ENCODE measurements at regions not wholly inside any gene's neighbourhood (a gene's known extent, or its start where the extent isn't known, plus 50 kb on each side); places are given as distances from the start of the nearest gene placed in this dataset.

- no peak overlapping the region for H3K4me3 ChIP-seq (ENCODE audit: low read depth, low read length)
- DNase-seq (ENCODE audit: extremely low spot score), result no peak
- no peaks in the 10 kb centered on the region for H3K4me1 ChIP-seq (ENCODE audit: insufficient read depth)
- no peaks in the 10 kb centered on the region for H3K36me3 ChIP-seq (ENCODE audit: insufficient read depth)
- WGBS, result 27% methylated on average over 3 of the region's 3 CpGs
- H3K27ac ChIP-seq (ENCODE audit: low read depth), result no peak overlapping the region
Observed at GRCh38 chr3:113051787-113052186, 61.0 kb downstream of the GTPBP8 start.

- no peaks in the 10 kb centered on the region for H3K4me1 ChIP-seq (ENCODE audit: insufficient read depth)
- no peak overlapping the region for H3K27ac ChIP-seq (ENCODE audit: low read depth)
- WGBS, result 91% methylated on average over 3 of the region's 3 CpGs
- H3K36me3 ChIP-seq (ENCODE audit: insufficient read depth), result no peaks in the 10 kb centered on the region
- no peak overlapping the region for H3K4me3 ChIP-seq (ENCODE audit: low read depth, low read length)
- no peak for DNase-seq (ENCODE audit: extremely low spot score)
Observed at GRCh38 chr3:113053169-113053568, 62.4 kb downstream of the GTPBP8 start.

- Histone ChIP-seq H3K4me3 (ENCODE audit: low read depth, low read length) (no peak overlapping the region), H3K36me3 (ENCODE audit: insufficient read depth) (no peaks in the 10 kb centered on the region), H3K4me1 (ENCODE audit: insufficient read depth) (no peaks in the 10 kb centered on the region), H3K27ac (ENCODE audit: low read depth) (no peak overlapping the region)
- DNase-seq (ENCODE audit: extremely low spot score), result no peak
- WGBS, result 0% methylated on average over 1 of the region's 1 CpG
Observed at GRCh38 chr3:113054552-113054951, 63.8 kb downstream of the GTPBP8 start.

GRCh38 chr3:113055201-113055600 lies 64.4 kb downstream of the GTPBP8 start:
- no peak overlapping the region for H3K4me3 ChIP-seq (ENCODE audit: low read depth, low read length)
- no peak overlapping the region for H3K27ac ChIP-seq (ENCODE audit: low read depth)
- no peaks in the 10 kb centered on the region for H3K4me1 ChIP-seq (ENCODE audit: insufficient read depth)
- DNase-seq (ENCODE audit: extremely low spot score), result no peak
- no peaks in the 10 kb centered on the region for H3K36me3 ChIP-seq (ENCODE audit: insufficient read depth)

- Histone ChIP-seq H3K4me1 (ENCODE audit: insufficient read depth) (no peaks in the 10 kb centered on the region), H3K4me3 (ENCODE audit: low read depth, low read length) (no peak overlapping the region), H3K27ac (ENCODE audit: low read depth) (no peak overlapping the region), H3K36me3 (ENCODE audit: insufficient read depth) (no peaks in the 10 kb centered on the region)
- DNase-seq (ENCODE audit: extremely low spot score), result no peak
- 84% methylated on average over 5 of the region's 5 CpGs for WGBS
Observed at GRCh38 chr3:113055961-113056360, 65.2 kb downstream of the GTPBP8 start.

GRCh38 chr3:113057117-113057516 lies 66.3 kb downstream of the GTPBP8 start:
- no peaks in the 10 kb centered on the region for H3K36me3 ChIP-seq (ENCODE audit: insufficient read depth)
- H3K4me3 ChIP-seq (ENCODE audit: low read depth, low read length), result no peak overlapping the region
- H3K4me1 ChIP-seq (ENCODE audit: insufficient read depth), result no peaks in the 10 kb centered on the region
- WGBS, result 63% methylated on average over 3 of the region's 3 CpGs
- no peak overlapping the region for H3K27ac ChIP-seq (ENCODE audit: low read depth)
- no peak for DNase-seq (ENCODE audit: extremely low spot score)

GRCh38 chr3:113058188-113058587 lies 67.4 kb downstream of the GTPBP8 start:
- Histone ChIP-seq H3K36me3 (ENCODE audit: insufficient read depth) (no peaks in the 10 kb centered on the region), H3K4me3 (ENCODE audit: low read depth, low read length) (no peak overlapping the region), H3K4me1 (ENCODE audit: insufficient read depth) (no peaks in the 10 kb centered on the region), H3K27ac (ENCODE audit: low read depth) (no peak overlapping the region)
- DNase-seq (ENCODE audit: extremely low spot score), result no peak
- WGBS, result 92% methylated on average over 3 of the region's 3 CpGs

GRCh38 chr3:113062705-113063104 lies 71.9 kb downstream of the GTPBP8 start:
- no peaks in the 10 kb centered on the region for H3K4me1 ChIP-seq (ENCODE audit: insufficient read depth)
- no peak overlapping the region for H3K27ac ChIP-seq (ENCODE audit: low read depth)
- no peak for DNase-seq (ENCODE audit: extremely low spot score)
- no peaks in the 10 kb centered on the region for H3K36me3 ChIP-seq (ENCODE audit: insufficient read depth)
- H3K4me3 ChIP-seq (ENCODE audit: low read depth, low read length), result no peak overlapping the region

GRCh38 chr3:113063126-113063894 lies 72.5 kb downstream of the GTPBP8 start:
- WGBS, result 79% methylated on average over 4 of the region's 4 CpGs
- Histone ChIP-seq H3K4me3 (ENCODE audit: low read depth, low read length) (no peak overlapping the region), H3K27ac (ENCODE audit: low read depth) (no peak overlapping the region), H3K4me1 (ENCODE audit: insufficient read depth) (no peaks in the 10 kb centered on the region), H3K36me3 (ENCODE audit: insufficient read depth) (no peaks in the 10 kb centered on the region)
- DNase-seq (ENCODE audit: extremely low spot score), result no peak

- Histone ChIP-seq H3K4me1 (ENCODE audit: insufficient read depth) (no peaks in the 10 kb centered on the region), H3K36me3 (ENCODE audit: insufficient read depth) (no peaks in the 10 kb centered on the region), H3K27ac (ENCODE audit: low read depth) (no peak overlapping the region), H3K4me3 (ENCODE audit: low read depth, low read length) (no peak overlapping the region)
- DNase-seq (ENCODE audit: extremely low spot score), result no peak
- WGBS, result 38% methylated on average over 1 of the region's 1 CpG
Observed at GRCh38 chr3:113064183-113064582, 73.4 kb downstream of the GTPBP8 start.

GRCh38 chr3:113065336-113065735 lies 74.6 kb downstream of the GTPBP8 start:
- DNase-seq (ENCODE audit: extremely low spot score), result no peak

GRCh38 chr3:113070072-113070640 lies 79.4 kb downstream of the GTPBP8 start:
- DNase-seq (ENCODE audit: extremely low spot score), result no peak
- Histone ChIP-seq H3K36me3 (ENCODE audit: insufficient read depth) (no peaks in the 10 kb centered on the region), H3K4me3 (ENCODE audit: low read depth, low read length) (no peak overlapping the region), H3K4me1 (ENCODE audit: insufficient read depth) (no peaks in the 10 kb centered on the region), H3K27ac (ENCODE audit: low read depth) (no peak overlapping the region)
- WGBS, result 25% methylated on average over 1 of the region's 1 CpG

More at GRCh38 chr3:113065336-113065735, 74.6 kb downstream of the GTPBP8 start:
- H3K4me1 ChIP-seq (ENCODE audit: insufficient read depth), result no peaks in the 10 kb centered on the region
- H3K4me3 ChIP-seq (ENCODE audit: low read depth, low read length), result no peak overlapping the region
- WGBS, result 97% methylated on average over 3 of the region's 3 CpGs
- H3K27ac ChIP-seq (ENCODE audit: low read depth), result no peak overlapping the region
- no peaks in the 10 kb centered on the region for H3K36me3 ChIP-seq (ENCODE audit: insufficient read depth)

GRCh38 chr3:113070681-113071113 lies 79.9 kb downstream of the GTPBP8 start:
- H3K4me3 ChIP-seq (ENCODE audit: low read depth, low read length), result no peak overlapping the region
- H3K4me1 ChIP-seq (ENCODE audit: insufficient read depth), result no peaks in the 10 kb centered on the region
- no peaks in the 10 kb centered on the region for H3K36me3 ChIP-seq (ENCODE audit: insufficient read depth)
- DNase-seq (ENCODE audit: extremely low spot score), result no peak
- 41% methylated on average over 4 of the region's 4 CpGs for WGBS
- no peak overlapping the region for H3K27ac ChIP-seq (ENCODE audit: low read depth)

GRCh38 chr3:113075588-113075987 lies 84.8 kb downstream of the GTPBP8 start:
- Histone ChIP-seq H3K27ac (ENCODE audit: low read depth) (no peak overlapping the region), H3K4me3 (ENCODE audit: low read depth, low read length) (no peak overlapping the region), H3K4me1 (ENCODE audit: insufficient read depth) (no peaks in the 10 kb centered on the region), H3K36me3 (ENCODE audit: insufficient read depth) (no peaks in the 10 kb centered on the region)
- no peak for DNase-seq (ENCODE audit: extremely low spot score)
- WGBS, result 71% methylated on average over 4 of the region's 4 CpGs
